ENCODE measurements at regions not wholly inside any gene's neighbourhood (a gene's known extent, or its start where the extent isn't known, plus 50 kb on each side); places are given as distances from the start of the nearest gene placed in this dataset.
"Not testable (repeated sequence)": the region's sequence is repeated elsewhere in the genome, so short reads cannot be mapped to it uniquely, and the experiment has no call there.

DNA sequence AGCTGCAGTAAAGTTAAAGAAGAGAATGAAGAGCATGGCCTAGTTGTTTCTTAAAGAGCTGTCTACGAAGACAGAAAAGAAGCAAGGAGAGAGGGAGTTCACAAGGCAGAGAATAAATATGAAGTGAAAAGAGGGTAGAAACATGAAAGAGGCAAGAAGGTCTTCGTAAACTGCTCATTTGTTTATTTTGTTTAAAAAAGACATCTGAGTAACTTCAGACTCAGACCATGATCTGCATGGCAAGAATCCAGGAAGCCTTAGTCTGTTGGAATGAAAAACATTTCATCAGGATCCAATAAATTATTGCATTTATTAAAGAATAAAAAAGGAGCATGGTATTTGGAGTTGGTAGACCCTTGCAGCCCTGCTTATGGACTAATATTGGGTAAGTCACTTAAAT lies 151.1 kb downstream of the SEM1 start:
- no peak for DNase-seq

DNA sequence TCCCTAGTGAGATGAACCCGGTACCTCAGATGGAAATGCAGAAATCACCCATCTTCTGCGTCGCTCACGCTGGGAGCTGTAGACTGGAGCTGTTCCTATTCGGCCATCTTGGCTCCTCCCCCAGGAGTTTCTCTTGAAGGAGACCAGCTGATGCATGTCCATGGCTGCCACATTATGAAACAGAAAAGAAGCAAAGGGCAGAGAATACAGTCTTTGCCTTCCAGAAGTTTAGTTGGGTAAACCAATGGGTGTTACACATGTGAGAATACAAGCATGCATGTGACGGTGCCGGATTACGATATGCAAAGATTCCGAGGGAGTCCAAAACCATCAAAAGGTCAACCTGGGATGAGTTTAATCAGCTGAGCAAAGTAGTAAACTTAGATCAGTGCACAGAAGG lies 151.6 kb downstream of the SEM1 start:
- DNase-seq = no peak

- DNase-seq = not testable (repeated sequence)
Observed at GRCh38 chr7:96557598-96557997, 152.0 kb downstream of the SEM1 start.

- DNase-seq = no peak
Observed at GRCh38 chr7:96548664-96549063, 161.0 kb downstream of the SEM1 start.

GRCh38 chr7:96547371-96547811 lies 162.3 kb downstream of the SEM1 start:
- DNase-seq = no peak

DNA sequence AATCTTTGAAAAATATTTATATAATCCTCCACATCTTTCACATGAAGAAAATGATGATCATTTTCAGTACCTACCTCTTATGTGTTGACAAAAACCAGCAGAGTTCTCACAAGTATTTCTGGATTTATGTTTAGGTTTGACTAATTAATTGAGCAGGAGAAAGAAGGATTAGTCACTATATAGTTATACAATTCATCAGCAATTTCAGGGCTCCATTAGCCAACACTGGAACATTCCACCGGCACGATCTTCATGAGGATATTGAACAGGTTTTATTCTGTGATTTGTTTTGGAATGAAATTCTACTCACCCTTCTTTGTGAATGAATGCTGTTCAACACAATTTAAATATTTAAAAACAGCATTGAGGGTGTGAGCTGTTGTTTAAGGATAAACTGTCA lies 163.2 kb downstream of the SEM1 start:
- no peak for DNase-seq

GRCh38 chr7:96539471-96539870 lies 170.2 kb downstream of the SEM1 start:
- DNase-seq = no peak

- DNase-seq = peak; percentile 7 to 8
Observed at GRCh38 chr7:96538632-96539031, 171.0 kb downstream of the SEM1 start.

DNA sequence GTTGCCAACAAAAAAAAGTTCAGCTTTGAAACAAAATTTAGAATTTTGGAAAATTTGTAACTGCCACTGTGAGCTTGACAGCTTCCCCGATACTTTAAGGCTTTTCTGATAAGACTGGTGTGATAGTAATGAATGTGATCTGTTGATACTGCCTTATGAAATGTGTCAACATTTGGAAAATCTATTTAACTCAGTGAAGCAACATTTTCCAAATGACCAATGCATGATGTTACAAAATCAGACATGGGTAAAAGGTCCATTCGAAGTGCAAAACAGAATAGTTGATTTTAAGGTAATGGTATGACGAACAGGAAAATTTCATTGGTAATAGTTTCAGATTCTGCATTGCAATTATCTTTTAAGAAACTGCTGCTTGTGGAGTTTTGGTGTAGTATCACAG lies 175.4 kb downstream of the SEM1 start:
- DNase-seq = no peak

- DNase-seq = no peak
Observed at GRCh38 chr7:96532428-96532935, 177.2 kb downstream of the SEM1 start.

DNA sequence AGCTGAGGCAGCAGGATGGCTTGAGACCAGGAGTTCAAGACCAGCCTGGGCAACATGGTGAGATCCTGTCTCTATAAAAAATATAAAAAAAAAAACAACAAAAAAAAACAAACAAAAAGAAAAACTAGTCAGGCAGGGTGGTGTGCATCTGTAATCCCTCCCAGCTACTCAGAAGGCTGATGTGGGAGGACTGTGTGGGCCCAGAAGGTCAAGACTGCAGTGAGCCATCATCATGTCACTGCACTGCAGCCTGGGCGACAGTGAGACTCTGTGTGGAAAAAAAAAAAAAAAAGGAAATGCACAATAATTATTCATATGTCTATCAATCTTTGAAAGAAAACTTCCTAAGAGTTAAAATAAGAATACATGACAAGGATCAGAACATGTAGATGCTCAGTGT lies 178.3 kb downstream of the SEM1 start:
- no peak for DNase-seq

- DNase-seq = no peak
Observed at GRCh38 chr7:96530786-96531185, 178.9 kb downstream of the SEM1 start.

DNA sequence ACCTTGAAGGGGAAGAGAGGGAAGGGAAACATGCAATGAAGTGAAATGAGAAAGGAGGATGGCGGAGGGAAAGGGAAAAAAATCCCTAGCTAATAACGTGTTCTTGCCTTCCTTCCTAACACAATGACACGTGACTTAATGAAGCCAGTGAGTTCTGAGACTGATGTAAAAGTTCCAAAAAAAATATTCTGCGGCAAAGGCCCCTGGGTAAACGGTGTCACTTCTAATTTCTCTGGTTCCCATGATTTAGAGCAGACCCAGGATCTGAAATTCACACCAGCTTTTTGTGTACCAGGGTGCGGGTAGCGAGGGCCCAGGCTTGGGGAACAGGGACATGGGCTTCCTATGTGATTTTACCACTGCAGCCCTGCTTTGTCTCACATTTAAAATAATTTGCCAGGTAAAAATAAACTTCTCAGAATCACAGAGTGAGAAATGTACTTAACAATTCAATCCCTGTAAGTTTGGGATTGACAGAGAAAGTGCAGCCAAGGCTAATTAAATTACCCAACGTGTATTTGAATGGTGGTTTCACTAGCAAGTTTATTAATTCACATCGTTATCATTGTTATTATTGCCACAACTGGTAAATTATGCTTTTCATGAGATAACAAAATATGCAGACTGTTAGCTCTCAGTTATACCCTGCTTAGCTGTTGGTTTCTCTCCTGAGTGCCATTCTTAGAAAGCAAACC lies 182.4 kb downstream of the SEM1 start:
- DNase-seq = no peak

DNA sequence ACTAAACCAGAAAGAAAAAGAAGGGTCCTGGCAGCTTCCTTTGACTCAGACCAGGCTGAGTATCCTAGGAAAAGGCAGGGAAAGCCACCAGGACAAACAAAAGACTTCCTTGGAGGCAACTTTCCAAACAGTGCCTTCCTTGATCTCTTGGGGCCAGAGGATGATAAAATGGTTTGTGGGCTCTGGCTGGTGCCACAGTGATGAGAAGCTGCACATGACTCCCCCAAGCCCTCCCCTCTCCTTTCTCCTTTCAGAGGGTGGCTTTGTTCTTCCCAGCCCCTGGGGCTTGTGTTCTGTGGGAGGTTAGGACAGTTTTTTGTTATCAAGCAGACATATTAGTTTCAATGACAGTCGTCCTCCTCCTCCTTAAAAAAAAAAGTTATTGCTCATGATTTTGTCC lies 183.2 kb downstream of the SEM1 start:
- no peak for DNase-seq

- DNase-seq = no peak
Observed at GRCh38 chr7:96521068-96521894, 188.4 kb downstream of the SEM1 start.

DNA sequence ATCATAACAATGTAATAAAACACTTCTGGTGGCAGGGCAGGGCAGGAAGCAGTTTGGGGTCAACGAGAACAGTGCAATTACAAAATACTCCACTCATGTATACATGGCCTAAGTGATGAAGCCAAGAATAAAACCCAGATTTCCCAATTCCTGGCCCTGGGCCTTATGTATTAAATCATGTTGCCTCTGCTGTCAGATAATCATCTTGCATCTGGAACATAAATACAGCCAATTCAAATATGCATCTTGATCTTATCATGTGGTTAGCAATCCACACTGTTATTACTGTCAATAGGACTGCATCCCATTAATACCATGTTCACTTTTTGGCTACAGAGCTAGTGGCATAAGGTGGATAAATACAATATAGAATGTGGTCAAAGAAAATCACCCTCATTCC lies 186.5 kb upstream of the SLC25A13 start:
- no peak for DNase-seq

DNA sequence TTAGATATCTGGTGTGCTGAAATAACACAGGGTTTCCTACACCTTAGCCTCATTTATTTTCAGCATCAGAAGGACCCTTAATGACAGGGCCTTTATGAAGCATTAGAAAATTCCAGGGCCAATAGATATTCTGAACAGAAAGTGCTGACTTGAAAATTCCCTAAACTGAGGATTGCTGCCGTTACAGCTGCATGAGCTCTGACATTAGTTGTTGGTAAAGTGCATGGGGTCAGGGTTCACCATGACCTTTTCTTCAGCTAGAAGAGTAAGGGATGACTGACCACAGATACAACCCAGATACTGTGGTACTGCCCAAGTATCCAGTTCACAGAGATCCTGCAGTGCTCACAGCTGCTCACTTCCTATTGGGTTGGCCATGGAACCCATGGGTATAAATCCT lies 181.7 kb upstream of the SLC25A13 start:
- DNase-seq = no peak

DNA sequence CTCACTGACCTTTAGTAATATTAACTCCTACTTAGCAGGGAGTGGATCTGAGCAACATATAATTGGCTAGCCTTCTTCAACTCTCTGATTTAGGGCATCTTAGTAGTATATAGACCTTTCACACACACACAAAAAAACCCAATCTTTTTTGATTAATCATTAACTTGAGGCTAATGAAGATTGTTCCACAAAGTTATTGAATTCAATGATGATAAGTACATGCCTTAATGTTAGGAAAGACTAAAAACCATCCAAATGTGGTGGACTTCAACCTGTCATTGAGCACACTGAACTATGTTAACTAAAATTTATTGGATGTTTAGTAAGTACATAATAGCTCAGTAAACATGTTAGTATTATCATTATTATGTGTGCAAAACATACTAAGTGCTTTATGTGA lies 179.4 kb upstream of the SLC25A13 start:
- no peak for DNase-seq

- no peak for DNase-seq
Observed at GRCh38 chr7:96499532-96499931, 177.6 kb upstream of the SLC25A13 start.

DNA sequence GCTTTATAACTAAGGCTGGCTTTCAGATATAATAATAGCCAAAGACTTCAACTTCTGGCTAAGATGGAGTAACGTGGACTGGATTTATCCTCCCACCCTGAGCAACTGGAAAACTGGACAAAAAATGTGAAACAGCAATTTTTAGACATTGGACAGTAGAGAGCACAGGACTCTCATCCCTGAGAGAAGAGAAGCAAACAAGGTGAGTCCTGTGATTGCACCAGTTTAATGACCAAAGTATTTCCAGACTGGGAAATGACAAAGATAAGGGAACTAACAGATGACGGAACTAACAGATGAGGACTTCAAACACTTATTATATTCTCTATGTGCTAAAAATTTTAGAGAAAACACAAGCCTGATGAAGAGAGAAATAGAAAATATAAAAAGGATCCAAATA lies 175.7 kb upstream of the SLC25A13 start:
- no peak for DNase-seq

GRCh38 chr7:96495751-96496216 lies 173.9 kb upstream of the SLC25A13 start:
- DNase-seq = no peak

DNA sequence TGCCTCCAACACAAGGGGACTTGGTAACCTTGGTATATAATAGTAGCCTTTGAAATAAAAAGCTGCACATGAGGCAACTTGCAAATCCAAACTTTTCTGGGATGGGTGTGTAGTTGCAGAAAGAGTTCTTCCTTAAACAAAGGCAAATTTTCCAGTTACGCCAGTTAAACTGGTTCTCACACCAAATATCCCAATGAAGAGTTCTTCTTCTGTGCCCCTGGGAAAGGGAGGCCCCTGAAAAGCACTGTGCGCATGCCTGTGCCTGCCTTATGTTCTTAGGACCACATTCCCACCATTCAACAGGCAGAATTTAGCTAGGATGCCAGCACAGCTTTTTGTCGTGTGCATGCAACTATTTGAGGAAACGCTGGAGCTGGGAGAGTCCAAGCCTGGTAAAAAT lies 164.8 kb upstream of the SLC25A13 start:
- DNase-seq = no peak

DNA sequence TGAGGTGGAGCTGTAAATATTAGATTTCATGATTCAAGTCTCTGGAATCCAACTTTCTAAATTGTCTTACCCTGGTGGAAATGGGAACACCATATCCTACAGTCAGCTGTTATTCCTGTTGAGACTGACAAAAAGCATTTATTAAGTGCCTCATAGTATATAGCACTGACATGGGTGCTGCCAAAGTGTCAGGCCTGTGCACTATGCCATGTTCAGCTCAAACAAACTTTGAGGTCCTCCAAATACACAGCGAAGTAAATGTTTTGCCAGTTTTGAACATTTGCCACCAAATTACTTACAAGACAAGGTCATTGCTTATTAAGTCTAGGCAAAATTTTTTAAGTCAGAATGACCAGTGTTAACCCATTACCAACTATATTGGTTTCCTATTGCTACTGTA lies 162.9 kb upstream of the SLC25A13 start:
- DNase-seq = no peak

- no peak for DNase-seq
Observed at GRCh38 chr7:96484091-96484490, 162.2 kb upstream of the SLC25A13 start.

Data from Kasumi-1 (cell line).